ENCODE measurements at regions not wholly inside any gene's neighbourhood (a gene's known extent, or its start where the extent isn't known, plus 50 kb on each side); places are given as distances from the start of the nearest gene placed in this dataset.

- DNase-seq (ENCODE audit: low read depth in 2 of 2), result peak; percentile 20 to 27
- Histone ChIP-seq H3K9me3 (ENCODE audit: control insufficient read depth, insufficient read depth, low read depth, low read length) (no peaks in the 10 kb centered on the region), H3K4me2 (ENCODE audit: extremely low read depth, insufficient read depth, low read length) (no peak overlapping the region), H3K4me1 (ENCODE audit: control insufficient read depth, extremely low read depth, insufficient read depth, low read length) (peaks cover 7% of the 10 kb centered on the region), H3K4me3 (replicated peaks in 1 of 4; ENCODE audit: control extremely low read depth in 1 of 4, insufficient read depth in 1 of 4, low read depth in 3 of 4, low read length in 4 of 4) (no peak overlapping the region), H3K36me3 (ENCODE audit: control insufficient read depth, insufficient read depth, low read length) (no peaks in the 10 kb centered on the region), H3K27ac (ENCODE audit: insufficient read depth, low read length) (no peak overlapping the region), H3K9ac (ENCODE audit: insufficient read depth, low read length) (no peak overlapping the region), H4K20me1 (ENCODE audit: control insufficient read depth, extremely low read depth, insufficient read depth, low read length) (no peaks in the 10 kb centered on the region), H3K79me2 (ENCODE audit: control insufficient read depth, insufficient read depth, low read length) (no peaks in the 10 kb centered on the region), H3K27me3 (ENCODE audit: control insufficient read depth, insufficient read depth, low read length) (no peaks in the 10 kb centered on the region), H2AFZ (ENCODE audit: low read length) (no peak overlapping the region)
- TF ChIP-seq EZH2 (IDR thresholded peaks at IDR 0.05; ENCODE audit: low read length, missing control alignments) (no peak), CTCF (conservative IDR thresholded peaks at IDR 0.05 in 1 of 2, IDR thresholded peaks at IDR 0.05 in 1 of 2; ENCODE audit: low read depth in 1 of 2, low read length in 2 of 2) (no peak)
These were observed 210.1 kb upstream of the C1orf87 start for GRCh38 chr1:60283690-60284089.

GRCh38 chr1:60281360-60281932 lies 207.9 kb upstream of the C1orf87 start:
- Histone ChIP-seq H3K27ac (ENCODE audit: insufficient read depth, low read length) (no peak overlapping the region), H3K79me2 (ENCODE audit: control insufficient read depth, insufficient read depth, low read length) (no peaks in the 10 kb centered on the region), H3K9me3 (ENCODE audit: control insufficient read depth, insufficient read depth, low read depth, low read length) (no peaks in the 10 kb centered on the region), H4K20me1 (ENCODE audit: control insufficient read depth, extremely low read depth, insufficient read depth, low read length) (no peaks in the 10 kb centered on the region), H3K9ac (ENCODE audit: insufficient read depth, low read length) (no peak overlapping the region), H3K27me3 (ENCODE audit: control insufficient read depth, insufficient read depth, low read length) (no peaks in the 10 kb centered on the region), H3K4me2 (ENCODE audit: extremely low read depth, insufficient read depth, low read length) (peak overlapping the region; percentile 48), H3K4me1 (ENCODE audit: control insufficient read depth, extremely low read depth, insufficient read depth, low read length) (peaks cover 7% of the 10 kb centered on the region), H3K4me3 (replicated peaks in 1 of 4; ENCODE audit: control extremely low read depth in 1 of 4, insufficient read depth in 1 of 4, low read depth in 3 of 4, low read length in 4 of 4) (no peak overlapping the region), H2AFZ (ENCODE audit: low read length) (no peak overlapping the region), H3K36me3 (ENCODE audit: control insufficient read depth, insufficient read depth, low read length) (no peaks in the 10 kb centered on the region)
- DNase-seq (ENCODE audit: low read depth in 2 of 2), result peak; percentile 75 to 81
- peak; percentile 93 to 98 for TF ChIP-seq CTCF (conservative IDR thresholded peaks at IDR 0.05 in 1 of 2, IDR thresholded peaks at IDR 0.05 in 1 of 2; ENCODE audit: low read depth in 1 of 2, low read length in 2 of 2)
- no peak for TF ChIP-seq EZH2 (IDR thresholded peaks at IDR 0.05; ENCODE audit: low read length, missing control alignments)

DNA sequence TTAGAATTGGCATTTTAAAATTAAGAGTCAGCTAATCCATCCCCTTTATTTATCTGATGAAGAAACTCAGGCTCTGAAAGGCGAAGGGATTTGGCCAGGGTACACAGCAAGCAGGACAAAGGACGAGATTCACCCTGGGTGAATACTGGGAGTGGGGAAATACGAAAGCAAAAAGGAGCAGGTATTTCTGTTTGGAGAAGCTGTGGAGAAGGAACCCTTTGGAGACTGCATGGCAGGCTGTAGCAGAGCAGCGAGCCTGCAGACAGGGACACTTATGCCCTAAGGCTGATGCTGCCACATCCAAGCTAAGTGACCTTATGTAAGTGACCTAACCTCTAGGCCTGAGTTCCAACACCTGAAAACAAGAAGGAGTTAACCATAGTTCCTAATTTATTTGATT lies 207.2 kb upstream of the C1orf87 start:
- no peaks in the 10 kb centered on the region for H3K79me2 ChIP-seq (ENCODE audit: control insufficient read depth, insufficient read depth, low read length)
- H3K36me3 ChIP-seq (ENCODE audit: control insufficient read depth, insufficient read depth, low read length), result no peaks in the 10 kb centered on the region
- H4K20me1 ChIP-seq (ENCODE audit: control insufficient read depth, extremely low read depth, insufficient read depth, low read length), result no peaks in the 10 kb centered on the region
- H2AFZ ChIP-seq (ENCODE audit: low read length), result no peak overlapping the region
- H3K27me3 ChIP-seq (ENCODE audit: control insufficient read depth, insufficient read depth, low read length), result no peaks in the 10 kb centered on the region
- no peak for TF ChIP-seq CTCF (conservative IDR thresholded peaks at IDR 0.05 in 1 of 2, IDR thresholded peaks at IDR 0.05 in 1 of 2; ENCODE audit: low read depth in 1 of 2, low read length in 2 of 2)
- TF ChIP-seq EZH2 (IDR thresholded peaks at IDR 0.05; ENCODE audit: low read length, missing control alignments), result no peak
- H3K4me2 ChIP-seq (ENCODE audit: extremely low read depth, insufficient read depth, low read length), result no peak overlapping the region
- no peak for DNase-seq (ENCODE audit: low read depth in 2 of 2)
- peaks cover 7% of the 10 kb centered on the region for H3K4me1 ChIP-seq (ENCODE audit: control insufficient read depth, extremely low read depth, insufficient read depth, low read length)
- no peak overlapping the region for H3K9ac ChIP-seq (ENCODE audit: insufficient read depth, low read length)
- no peaks in the 10 kb centered on the region for H3K9me3 ChIP-seq (ENCODE audit: control insufficient read depth, insufficient read depth, low read depth, low read length)
- no peak overlapping the region for H3K27ac ChIP-seq (ENCODE audit: insufficient read depth, low read length)
- H3K4me3 ChIP-seq (replicated peaks in 1 of 4; ENCODE audit: control extremely low read depth in 1 of 4, insufficient read depth in 1 of 4, low read depth in 3 of 4, low read length in 4 of 4), result no peak overlapping the region

Data from fibroblast of lung (primary cell).